RWPE2 (cell line): ENCODE measurements at regions not wholly inside any gene's neighbourhood (a gene's known extent, or its start where the extent isn't known, plus 50 kb on each side); places are given as distances from the start of the nearest gene placed in this dataset.

ENCODE experiments used
- ATAC-seq: fragments of 200-7000 bp; cut with Tn5 transposase; 3 replicates; pipeline ENCODE4 v1.9.1; 2021; ENCODE audit warnings: low read depth
- DNase-seq: peaks from one replicate; pipeline ENCODE4 v3.0.0-alpha.2; 2020; ENCODE audit warnings: low spot score
- H3K27ac ChIP-seq: fragments of 450-650 bp; 2 replicates; pipeline ENCODE4 v1.5.1; 2017; ENCODE audit warnings: mild to moderate bottlenecking; ENCODE audit not compliant: poor library complexity, severe bottlenecking
- H3K27me3 ChIP-seq: fragments of 250-450 bp; sonication (Bioruptor Pico); 2 replicates; pipeline ENCODE4 v1.5.1; 2021; ENCODE audit warnings: mild to moderate bottlenecking, moderate library complexity; ENCODE audit not compliant: insufficient read depth, poor library complexity, severe bottlenecking
- H3K36me3 ChIP-seq: fragments of 250-450 bp; sonication (Bioruptor Pico); 2 replicates; pipeline ENCODE4 v1.5.1; 2020; ENCODE audit warnings: low read depth, mild to moderate bottlenecking, moderate library complexity
- H3K4me1 ChIP-seq: fragments of 250-450 bp; sonication (Bioruptor Pico); 2 replicates; pipeline ENCODE4 v1.5.1; 2021; ENCODE audit warnings: mild to moderate bottlenecking, moderate library complexity; ENCODE audit not compliant: insufficient read depth, poor library complexity, severe bottlenecking
- H3K4me3 ChIP-seq: fragments of 250-450 bp; sonication (Bioruptor Pico); 2 replicates; pipeline ENCODE4 v1.5.1; 2021; ENCODE audit warnings: mild to moderate bottlenecking, moderate library complexity; ENCODE audit not compliant: severe bottlenecking
- H3K9me3 ChIP-seq: fragments of 250-450 bp; sonication (Bioruptor Pico); 2 replicates; pipeline ENCODE4 v1.5.1; 2021; ENCODE audit warnings: mild to moderate bottlenecking, moderate library complexity; ENCODE audit not compliant: severe bottlenecking
- CTCF ChIP-seq: fragments of 450-650 bp; IDR thresholded peaks from one replicate; pipeline ENCODE4 v1.5.1; 2017; ENCODE audit warnings: mild to moderate bottlenecking, moderate library complexity; ENCODE audit not compliant: poor library complexity, severe bottlenecking

GRCh38 chr5:54775645-54776044, 209.7 kb downstream of the ESM1 start:
- Histone ChIP-seq H3K27me3 (peaks cover 3% of the 10 kb centered on the region), H3K4me3 (no peak overlapping the region), H3K36me3 (no peaks in the 10 kb centered on the region), H3K4me1 (no peaks in the 10 kb centered on the region), H3K27ac (no peak overlapping the region), H3K9me3 (no peaks in the 10 kb centered on the region)
- DNase-seq = no peak
- ATAC-seq = no peak
- no peak for TF ChIP-seq CTCF

- H3K36me3 ChIP-seq = no peaks in the 10 kb centered on the region
- DNase-seq (no peak), ATAC-seq (peak; percentile 17; the same call in 1 of the 3 replicates)
Observed at GRCh38 chr5:54774281-54775170, 210.9 kb downstream of the ESM1 start.

GRCh38 chr5:54772684-54773083, 212.7 kb downstream of the ESM1 start:
- H3K9me3 ChIP-seq = no peaks in the 10 kb centered on the region
- ATAC-seq = no peak
- no peak overlapping the region for H3K27ac ChIP-seq
- H3K36me3 ChIP-seq = no peaks in the 10 kb centered on the region
- no peak for DNase-seq
- no peak overlapping the region for H3K4me3 ChIP-seq
- peaks cover 3% of the 10 kb centered on the region for H3K27me3 ChIP-seq
- H3K4me1 ChIP-seq = no peaks in the 10 kb centered on the region
- no peak for TF ChIP-seq CTCF

More at GRCh38 chr5:54774281-54775170, 210.9 kb downstream of the ESM1 start:
- Histone ChIP-seq H3K4me1 (no peaks in the 10 kb centered on the region), H3K4me3 (no peak overlapping the region), H3K9me3 (no peaks in the 10 kb centered on the region), H3K27me3 (peaks cover 3% of the 10 kb centered on the region), H3K27ac (no peak overlapping the region)
- TF ChIP-seq CTCF = no peak

- H3K4me1 ChIP-seq = no peaks in the 10 kb centered on the region
- ATAC-seq (no peak), DNase-seq (no peak)
- H3K4me3 ChIP-seq = no peak overlapping the region
- H3K9me3 ChIP-seq = no peaks in the 10 kb centered on the region
- no peak overlapping the region for H3K27ac ChIP-seq
- TF ChIP-seq CTCF = no peak
- H3K27me3 ChIP-seq = no peaks in the 10 kb centered on the region
- H3K36me3 ChIP-seq = no peaks in the 10 kb centered on the region
Observed at GRCh38 chr5:54772231-54772630, 213.2 kb downstream of the ESM1 start.

GRCh38 chr5:54769746-54770145, 215.6 kb downstream of the ESM1 start:
- ATAC-seq (no peak), DNase-seq (no peak)
- H3K36me3 ChIP-seq = no peaks in the 10 kb centered on the region

More at GRCh38 chr5:54769746-54770145, 215.6 kb downstream of the ESM1 start:
- TF ChIP-seq CTCF = no peak
- Histone ChIP-seq H3K9me3 (no peaks in the 10 kb centered on the region), H3K27ac (no peak overlapping the region), H3K27me3 (no peaks in the 10 kb centered on the region), H3K4me1 (no peaks in the 10 kb centered on the region), H3K4me3 (no peak overlapping the region)
